HG02884 (cell line): ENCODE measurements at regions not wholly inside any gene's neighbourhood (a gene's known extent, or its start where the extent isn't known, plus 50 kb on each side); places are given as distances from the start of the nearest gene placed in this dataset.

Source experiments
- ATAC-seq: cut with Tn5 transposase; IDR thresholded peaks from one replicate; pipeline ENCODE4 v1.9.1; 2021; ENCODE audit warnings: mild to moderate bottlenecking, moderate library complexity; ENCODE audit not compliant: unreplicated experiment

DNA sequence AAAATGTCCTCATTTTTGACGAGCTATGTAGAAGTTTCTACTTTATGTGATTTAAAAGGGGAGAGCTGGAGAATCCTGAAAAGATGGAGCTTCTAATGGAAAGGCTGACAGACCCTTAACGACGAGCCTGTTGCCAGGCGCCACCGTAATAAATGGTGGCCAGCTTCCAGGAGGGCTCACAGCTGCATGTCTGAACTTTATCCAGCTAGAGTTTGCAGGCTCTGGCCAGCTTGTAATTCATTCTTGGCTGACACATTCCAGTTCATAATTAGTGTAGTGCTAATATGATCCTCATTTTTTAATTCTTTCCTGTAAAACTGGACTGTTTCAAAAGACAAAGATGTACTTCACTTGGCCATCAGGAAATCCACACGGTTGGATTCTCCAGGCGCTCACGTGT is 246.7 kb downstream of the GAS1 start:
- ATAC-seq, result no peak

GRCh38 chr9:86697999-86698398 is 249.3 kb downstream of the GAS1 start:
- no peak for ATAC-seq

- no peak for ATAC-seq
Observed at GRCh38 chr9:86697213-86697612, 250.1 kb downstream of the GAS1 start.

DNA sequence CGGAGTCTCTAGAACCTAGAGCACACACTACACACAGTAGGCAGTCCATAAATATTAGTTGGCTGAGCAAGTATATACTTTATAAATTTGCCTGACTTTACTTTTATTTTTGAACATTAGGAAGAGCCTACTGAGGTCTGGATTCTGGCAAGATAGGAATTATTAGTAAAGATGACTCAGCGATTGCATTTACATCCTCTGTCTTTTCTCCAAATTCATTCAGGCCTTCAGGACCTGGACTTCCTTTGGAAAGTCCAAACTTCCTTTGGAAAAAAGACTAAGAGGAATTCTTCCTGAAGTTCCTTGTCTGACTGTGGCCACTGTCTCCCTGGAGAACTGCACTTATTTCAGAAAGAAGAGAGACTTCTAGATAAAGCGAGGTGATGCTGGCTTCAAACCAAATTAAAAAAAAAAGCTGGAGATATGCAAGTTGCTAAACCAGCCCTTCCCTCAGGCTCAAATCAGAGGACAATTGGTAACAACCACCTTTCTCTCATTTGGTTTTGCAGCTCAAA is 251.3 kb downstream of the GAS1 start:
- no peak for ATAC-seq

GRCh38 chr9:86690034-86690433 is 257.3 kb downstream of the GAS1 start:
- ATAC-seq, result no peak

- ATAC-seq, result no peak
Observed at GRCh38 chr9:86687788-86688187, 259.5 kb downstream of the GAS1 start.

DNA sequence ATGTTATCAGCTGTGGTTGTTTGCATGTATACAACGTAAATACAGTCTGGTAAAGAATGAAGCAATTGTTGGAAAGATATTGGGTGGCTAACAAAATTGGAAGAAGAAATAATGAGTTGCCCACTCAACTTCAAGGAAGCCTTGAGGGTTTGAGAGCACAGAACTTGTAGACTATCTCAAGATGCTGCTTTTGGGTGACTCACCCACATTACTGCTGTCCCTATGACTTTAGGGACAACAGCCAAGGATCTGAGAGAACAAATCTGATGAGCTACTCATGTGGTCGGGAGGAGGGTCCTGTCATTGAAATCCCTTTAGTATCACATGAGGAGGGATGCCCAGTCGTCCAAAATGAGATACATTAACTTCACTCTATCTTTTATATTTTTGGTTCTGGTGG is 261.8 kb downstream of the GAS1 start:
- no peak for ATAC-seq

- ATAC-seq, result no peak
Observed at GRCh38 chr9:86684148-86684547, 263.2 kb downstream of the GAS1 start.

GRCh38 chr9:86682240-86682639 is 265.1 kb downstream of the GAS1 start:
- ATAC-seq, result no peak

- ATAC-seq, result no peak
Observed at GRCh38 chr9:86679909-86680308, 267.4 kb downstream of the GAS1 start.

GRCh38 chr9:86676396-86676795 is 270.9 kb downstream of the GAS1 start:
- ATAC-seq, result no peak

- no peak for ATAC-seq
Observed at GRCh38 chr9:86675805-86676204, 271.5 kb downstream of the GAS1 start.

DNA sequence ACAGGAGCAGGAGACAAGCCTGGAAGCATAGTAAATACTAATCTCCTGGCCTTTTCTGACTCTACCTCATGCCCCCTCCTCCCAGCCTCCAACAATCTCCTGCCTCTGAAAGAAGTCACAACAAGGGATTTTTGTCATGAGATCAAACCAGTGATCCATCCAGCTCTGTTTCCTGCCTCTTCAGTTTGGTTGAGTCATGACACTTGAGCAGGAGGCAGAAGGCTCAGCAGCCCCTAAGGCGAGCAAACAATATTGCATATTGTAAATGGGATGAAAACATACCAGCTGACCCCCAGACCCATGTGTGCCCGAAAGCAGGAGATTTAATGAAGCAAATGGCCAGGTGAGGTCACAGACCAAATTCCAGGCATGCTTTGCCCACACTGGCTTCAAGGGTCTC is 272.8 kb downstream of the GAS1 start:
- ATAC-seq, result no peak

GRCh38 chr9:86672966-86673365 is 274.3 kb downstream of the GAS1 start:
- ATAC-seq, result no peak

DNA sequence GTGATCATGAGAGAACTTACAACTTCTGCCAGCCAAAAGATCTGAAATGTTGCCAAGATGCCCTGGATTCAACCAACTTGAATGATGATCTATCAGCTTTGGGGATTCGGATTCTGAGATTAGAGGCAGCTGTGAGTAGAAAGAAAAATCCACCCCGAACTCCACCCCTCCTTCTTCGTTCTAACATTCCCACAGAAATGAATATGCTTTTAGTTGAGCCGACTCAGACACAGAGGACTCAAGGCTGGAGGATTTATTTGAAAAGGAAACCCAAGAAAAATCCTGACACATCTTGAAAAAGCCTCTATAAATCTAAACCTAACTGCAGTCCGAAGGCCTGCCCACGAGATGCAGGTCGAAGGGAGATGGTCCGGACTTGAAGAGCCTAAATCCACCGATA is 275.0 kb downstream of the GAS1 start:
- no peak for ATAC-seq

DNA sequence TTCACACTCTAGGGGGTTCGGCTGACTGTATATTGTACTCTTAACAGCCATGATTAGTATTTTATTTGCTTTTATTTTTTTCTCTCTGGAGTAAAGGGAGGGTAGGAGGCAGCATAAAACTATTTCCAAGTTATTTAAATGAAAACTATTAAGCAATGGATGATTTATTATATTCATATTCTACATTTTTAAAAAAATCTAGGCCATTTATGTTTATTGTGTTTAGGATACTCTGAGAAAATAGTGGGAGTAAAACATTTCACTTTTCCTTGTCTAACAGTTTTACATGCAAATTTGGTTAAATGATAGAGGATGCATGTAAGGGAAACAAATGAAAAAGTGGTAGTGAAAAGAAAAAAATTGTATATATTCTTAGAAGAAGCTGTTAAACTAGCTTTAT is 276.3 kb downstream of the GAS1 start:
- ATAC-seq, result no peak

GRCh38 chr9:86670536-86670935 is 276.8 kb downstream of the GAS1 start:
- ATAC-seq, result no peak

- no peak for ATAC-seq
Observed at GRCh38 chr9:86670076-86670475, 277.2 kb downstream of the GAS1 start.

- ATAC-seq, result no peak
Observed at GRCh38 chr9:86669422-86669821, 277.9 kb downstream of the GAS1 start.

DNA sequence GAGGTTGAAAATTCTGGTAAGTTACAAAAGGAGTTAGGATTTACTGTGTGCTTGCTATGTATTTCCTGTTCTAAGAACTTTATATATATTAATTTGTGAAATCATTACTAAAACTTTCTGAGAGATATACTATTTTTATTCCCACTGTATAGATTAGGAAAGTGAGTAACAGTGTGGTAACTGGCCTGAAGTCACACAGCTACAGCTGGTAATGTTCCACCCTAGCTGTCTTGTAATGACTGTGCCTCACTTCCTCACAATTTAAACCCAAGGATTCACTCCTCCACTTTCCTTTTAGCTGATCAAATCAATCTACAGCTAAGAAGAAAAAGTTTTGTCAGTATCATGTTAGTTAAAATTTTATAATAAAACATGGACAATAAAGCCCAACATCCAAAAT is 278.8 kb downstream of the GAS1 start:
- no peak for ATAC-seq

- ATAC-seq, result no peak
Observed at GRCh38 chr9:86667307-86667706, 280.0 kb downstream of the GAS1 start.

GRCh38 chr9:86665416-86665815 is 281.9 kb downstream of the GAS1 start:
- no peak for ATAC-seq

- ATAC-seq, result no peak
Observed at GRCh38 chr9:86664603-86665002, 282.7 kb downstream of the GAS1 start.

- no peak for ATAC-seq
Observed at GRCh38 chr9:86663905-86664304, 283.4 kb downstream of the GAS1 start.
